ENCODE measurements at regions not wholly inside any gene's neighbourhood (a gene's known extent, or its start where the extent isn't known, plus 50 kb on each side); places are given as distances from the start of the nearest gene placed in this dataset.
"Not testable (repeated sequence)": the region's sequence is repeated elsewhere in the genome, so short reads cannot be mapped to it uniquely, and the experiment has no call there.

GRCh38 chr2:182503886-182504285 is 77.0 kb upstream of the PDE1A start:
- Histone ChIP-seq H3K36me3 (no peaks in the 10 kb centered on the region), H3K27ac (no peak overlapping the region), H3K4me1 (no peaks in the 10 kb centered on the region), H3K9me3 (no peaks in the 10 kb centered on the region), H3K4me3 (no peak overlapping the region), H3K27me3 (no peaks in the 10 kb centered on the region)
- WGBS, 2 donors: 90 to 93% methylated on average over 2 of the region's 2 CpGs
- intact Hi-C loops (cut with DNase I): no loop called here
- no peak for TF ChIP-seq EP300 (IDR thresholded peaks at IDR 0.05)
- TF ChIP-seq CTCF (IDR thresholded peaks at IDR 0.05): no peak
- TF ChIP-seq POLR2A (IDR thresholded peaks at IDR 0.05): no peak
- TF ChIP-seq POLR2AphosphoS5 (IDR thresholded peaks at IDR 0.05): no peak
- DNase-seq: no peak

- Histone ChIP-seq H3K27me3 (no peaks in the 10 kb centered on the region), H3K27ac (no peak overlapping the region), H3K4me3 (no peak overlapping the region), H3K9me3 (no peaks in the 10 kb centered on the region), H3K36me3 (no peaks in the 10 kb centered on the region), H3K4me1 (no peaks in the 10 kb centered on the region)
- intact Hi-C loops (cut with DNase I): no loop called here
- TF ChIP-seq POLR2A (IDR thresholded peaks at IDR 0.05) (no peak), EP300 (IDR thresholded peaks at IDR 0.05) (no peak), CTCF (IDR thresholded peaks at IDR 0.05) (no peak), POLR2AphosphoS5 (IDR thresholded peaks at IDR 0.05) (no peak)
- 84 to 89% methylated on average over 2 of the region's 2 CpGs for WGBS, 2 donors
- DNase-seq: no peak
These were observed 78.1 kb upstream of the PDE1A start for GRCh38 chr2:182504903-182505302.

GRCh38 chr2:182506606-182507005 is 79.8 kb upstream of the PDE1A start:
- intact Hi-C loops (cut with DNase I): no loop called here
- no peaks in the 10 kb centered on the region for H3K9me3 ChIP-seq
- no peaks in the 10 kb centered on the region for H3K36me3 ChIP-seq
- H3K27ac ChIP-seq: no peak overlapping the region
- no peak for DNase-seq
- no peak overlapping the region for H3K4me3 ChIP-seq
- TF ChIP-seq EP300 (IDR thresholded peaks at IDR 0.05) (no peak), POLR2A (IDR thresholded peaks at IDR 0.05) (no peak), CTCF (IDR thresholded peaks at IDR 0.05) (no peak), POLR2AphosphoS5 (IDR thresholded peaks at IDR 0.05) (no peak)
- no peaks in the 10 kb centered on the region for H3K27me3 ChIP-seq
- no peaks in the 10 kb centered on the region for H3K4me1 ChIP-seq

GRCh38 chr2:182508583-182508982 is 81.7 kb upstream of the PDE1A start:
- H3K27ac ChIP-seq; H3K4me3 ChIP-seq; intact Hi-C loops (cut with DNase I); H3K9me3 ChIP-seq; H3K27me3 ChIP-seq; H3K4me1 ChIP-seq; H3K36me3 ChIP-seq; DNase-seq: not testable (repeated sequence)
- 88 to 93% methylated on average over 4 of the region's 4 CpGs for WGBS, 2 donors

- TF ChIP-seq POLR2A (IDR thresholded peaks at IDR 0.05) (no peak), EP300 (IDR thresholded peaks at IDR 0.05) (no peak), CTCF (IDR thresholded peaks at IDR 0.05) (no peak)
- DNase-seq: no peak
- H3K27me3 ChIP-seq: no peaks in the 10 kb centered on the region
- peaks cover 0 to 3% (median 0%) of the 10 kb centered on the region in 4 donors for H3K9me3 ChIP-seq
- H3K4me3 ChIP-seq: no peak overlapping the region
- H3K27ac ChIP-seq: no peak overlapping the region
- no peaks in the 10 kb centered on the region for H3K36me3 ChIP-seq
- 97 to 98% methylated on average over 3 of the region's 3 CpGs for WGBS, 2 donors
- H3K4me1 ChIP-seq: no peaks in the 10 kb centered on the region
- intact Hi-C loops (cut with DNase I): no loop called here
These were observed 82.4 kb upstream of the PDE1A start for GRCh38 chr2:182509216-182509615.

All from sigmoid colon (tissue), 6 donors.